ENCODE measurements at regions not wholly inside any gene's neighbourhood (a gene's known extent, or its start where the extent isn't known, plus 50 kb on each side); places are given as distances from the start of the nearest gene placed in this dataset.

- Histone ChIP-seq H3K9me3 (ENCODE audit: low read length) (peaks cover 18% of the 10 kb centered on the region), H3K79me2 (ENCODE audit: insufficient read depth, low read depth, low read length) (no peaks in the 10 kb centered on the region), H3K9me2 (ENCODE audit: insufficient read depth, low read length) (no peaks in the 10 kb centered on the region), H3K4me2 (ENCODE audit: low read length) (no peak overlapping the region), H3K36me3 (ENCODE audit: insufficient read depth, low read length) (no peaks in the 10 kb centered on the region; the same call in 1 of the 2 replicates), H2AFZ (ENCODE audit: low read length) (no peak overlapping the region), H3K4me3 (ENCODE audit: low read depth, low read length, poor library complexity, severe bottlenecking) (no peak overlapping the region), H3K4me1 (ENCODE audit: insufficient read depth, low read length, poor library complexity, severe bottlenecking) (peaks cover 5% of the 10 kb centered on the region), H3K27ac (ENCODE audit: low read depth, low read length, poor library complexity, severe bottlenecking) (no peak overlapping the region), H4K20me1 (ENCODE audit: insufficient read depth, low read length) (no peaks in the 10 kb centered on the region)
- no TSS peak for BruUV-seq (replicated peaks)
- intact Hi-C loops (cut with micrococcal nuclease; ENCODE audit: unreplicated experiment): no loop called here
- ChIA-PET POLR2A (interaction anchor here (0.6 to 1.6 kb wide), 5 partner anchors 9 to 466 kb away, joined by 3 to 8 read pairs (median 4); no protein-coding TSS in a partner anchor), CTCF (ENCODE audit: unreplicated experiment) (no interaction called here)
- no peak for TF ChIP-seq EZH2phosphoT487 (IDR thresholded peaks at IDR 0.05; ENCODE audit: borderline replicate concordance, low read depth, low read length)
- no peak for TF ChIP-seq CTCF (conservative IDR thresholded peaks at IDR 0.05; ENCODE audit: low read length)
- no peak for DNase-seq (ENCODE audit: low spot score)
These were observed 311.9 kb upstream of the PRDM1 start for GRCh38 chr6:105774247-105774646.

GRCh38 chr6:105771313-105771970 lies 314.7 kb upstream of the PRDM1 start:
- Histone ChIP-seq H3K4me2 (ENCODE audit: low read length) (no peak overlapping the region), H3K4me1 (ENCODE audit: insufficient read depth, low read length, poor library complexity, severe bottlenecking) (peaks cover 4% of the 10 kb centered on the region), H2AFZ (ENCODE audit: low read length) (no peak overlapping the region), H3K9me3 (ENCODE audit: low read length) (peaks cover 18% of the 10 kb centered on the region), H3K36me3 (ENCODE audit: insufficient read depth, low read length) (no peaks in the 10 kb centered on the region; the same call in 1 of the 2 replicates), H4K20me1 (ENCODE audit: insufficient read depth, low read length) (no peaks in the 10 kb centered on the region), H3K27ac (ENCODE audit: low read depth, low read length, poor library complexity, severe bottlenecking) (no peak overlapping the region), H3K79me2 (ENCODE audit: insufficient read depth, low read depth, low read length) (no peaks in the 10 kb centered on the region), H3K9me2 (ENCODE audit: insufficient read depth, low read length) (no peaks in the 10 kb centered on the region), H3K4me3 (ENCODE audit: low read depth, low read length, poor library complexity, severe bottlenecking) (no peak overlapping the region)
- POLR2A ChIA-PET: interaction anchor here (0.6 to 1.8 kb wide), 6 partner anchors 9 to 781 kb away, joined by 3 to 5 read pairs (median 3); no protein-coding TSS in a partner anchor
- no TSS peak for BruUV-seq (replicated peaks)
- CTCF ChIA-PET (ENCODE audit: unreplicated experiment): no interaction called here
- intact Hi-C loops (cut with micrococcal nuclease; ENCODE audit: unreplicated experiment): no loop called here
- TF ChIP-seq CTCF (conservative IDR thresholded peaks at IDR 0.05; ENCODE audit: low read length) (no peak), EZH2phosphoT487 (IDR thresholded peaks at IDR 0.05; ENCODE audit: borderline replicate concordance, low read depth, low read length) (no peak)
- no peak for DNase-seq (ENCODE audit: low spot score)

- no peak for DNase-seq (ENCODE audit: low spot score)
- no peak for TF ChIP-seq CTCF (conservative IDR thresholded peaks at IDR 0.05; ENCODE audit: low read length)
- TF ChIP-seq EZH2phosphoT487 (IDR thresholded peaks at IDR 0.05; ENCODE audit: borderline replicate concordance, low read depth, low read length): no peak
- CTCF ChIA-PET (ENCODE audit: unreplicated experiment): no interaction called here
- Histone ChIP-seq H4K20me1 (ENCODE audit: insufficient read depth, low read length) (no peaks in the 10 kb centered on the region), H3K27ac (ENCODE audit: low read depth, low read length, poor library complexity, severe bottlenecking) (no peak overlapping the region), H3K9me3 (ENCODE audit: low read length) (peaks cover 9% of the 10 kb centered on the region), H3K9me2 (ENCODE audit: insufficient read depth, low read length) (no peaks in the 10 kb centered on the region), H3K4me2 (ENCODE audit: low read length) (no peak overlapping the region), H3K4me3 (ENCODE audit: low read depth, low read length, poor library complexity, severe bottlenecking) (no peak overlapping the region), H2AFZ (ENCODE audit: low read length) (no peak overlapping the region), H3K36me3 (ENCODE audit: insufficient read depth, low read length) (no peaks in the 10 kb centered on the region), H3K4me1 (ENCODE audit: insufficient read depth, low read length, poor library complexity, severe bottlenecking) (peaks cover 4% of the 10 kb centered on the region), H3K79me2 (ENCODE audit: insufficient read depth, low read depth, low read length) (no peaks in the 10 kb centered on the region)
- POLR2A ChIA-PET: no interaction called here
- intact Hi-C loops (cut with micrococcal nuclease; ENCODE audit: unreplicated experiment): no loop called here
- no TSS peak for BruUV-seq (replicated peaks)
These were observed 316.1 kb upstream of the PRDM1 start for GRCh38 chr6:105769987-105770386.

All from OCI-LY7 (cell line).